Epidermal melanocyte (primary cell): ENCODE measurements at regions not wholly inside any gene's neighbourhood (a gene's known extent, or its start where the extent isn't known, plus 50 kb on each side); places are given as distances from the start of the nearest gene placed in this dataset.

Source experiments
- DNase-seq: peaks from one replicate; pipeline ENCODE4 v3.0.0; 2011; ENCODE audit warnings: low spot score; ENCODE audit not compliant: insufficient read length

GRCh38 chr14:96931751-96932150 lies 134.6 kb downstream of the VRK1 start:
- DNase-seq: no peak

GRCh38 chr14:96934638-96935330 lies 137.6 kb downstream of the VRK1 start:
- DNase-seq: no peak

- DNase-seq: no peak
These were observed 141.8 kb downstream of the VRK1 start for GRCh38 chr14:96938946-96939345.

- DNase-seq: no peak
These were observed 142.8 kb downstream of the VRK1 start for GRCh38 chr14:96940009-96940408.

- no peak for DNase-seq
These were observed 147.1 kb downstream of the VRK1 start for GRCh38 chr14:96944297-96944696.

GRCh38 chr14:96945721-96946120 lies 148.5 kb downstream of the VRK1 start:
- no peak for DNase-seq

GRCh38 chr14:96949594-96949993 lies 152.4 kb downstream of the VRK1 start:
- DNase-seq: no peak

- DNase-seq: no peak
These were observed 154.3 kb downstream of the VRK1 start for GRCh38 chr14:96951511-96951910.

GRCh38 chr14:96953087-96953874 lies 156.1 kb downstream of the VRK1 start:
- DNase-seq: no peak

- no peak for DNase-seq
These were observed 156.6 kb downstream of the VRK1 start for GRCh38 chr14:96953875-96954185.

- DNase-seq: no peak
These were observed 159.5 kb downstream of the VRK1 start for GRCh38 chr14:96956464-96957239.

- DNase-seq: no peak
These were observed 160.9 kb downstream of the VRK1 start for GRCh38 chr14:96958057-96958456.

GRCh38 chr14:96959992-96960391 lies 162.8 kb downstream of the VRK1 start:
- no peak for DNase-seq

- DNase-seq: no peak
These were observed 163.5 kb downstream of the VRK1 start for GRCh38 chr14:96960598-96961116.

- no peak for DNase-seq
These were observed 164.7 kb downstream of the VRK1 start for GRCh38 chr14:96961895-96962294.

GRCh38 chr14:96962337-96962736 lies 165.2 kb downstream of the VRK1 start:
- no peak for DNase-seq

- no peak for DNase-seq
These were observed 167.7 kb downstream of the VRK1 start for GRCh38 chr14:96964726-96965415.

GRCh38 chr14:96965885-96966595 lies 168.9 kb downstream of the VRK1 start:
- DNase-seq: no peak

- no peak for DNase-seq
These were observed 177.9 kb downstream of the VRK1 start for GRCh38 chr14:96975116-96975515.

GRCh38 chr14:96978525-96979272 lies 181.5 kb downstream of the VRK1 start:
- no peak for DNase-seq
